D721Med (cell line): ENCODE measurements at regions not wholly inside any gene's neighbourhood (a gene's known extent, or its start where the extent isn't known, plus 50 kb on each side); places are given as distances from the start of the nearest gene placed in this dataset.

Source experiments
- DNase-seq: peaks from one replicate; pipeline ENCODE4 v3.0.0; 2011; ENCODE audit warnings: low spot score; ENCODE audit not compliant: insufficient read length
- FAIRE-seq: peaks from 2 replicates; lab custom pipeline; 2011; peaks lifted over from hg19 to GRCh38; lab: Jason Lieb, UNC
- CTCF ChIP-seq: IDR thresholded peaks from 2 replicates; pipeline ENCODE4 v1.5.1; 2012; ENCODE audit warnings: mild to moderate bottlenecking, control low read depth; ENCODE audit not compliant: insufficient read depth; ENCODE audit errors: missing control alignments

GRCh38 chr2:23169896-23170295 lies 215.1 kb upstream of the KLHL29 start:
- TF ChIP-seq CTCF, result no peak
- DNase-seq (no peak), FAIRE-seq (no peak)

- no peak for DNase-seq
- FAIRE-seq, result no peak
- no peak for TF ChIP-seq CTCF
Observed at GRCh38 chr2:23171108-23171507, 213.9 kb upstream of the KLHL29 start.

GRCh38 chr2:23178396-23178795 lies 206.6 kb upstream of the KLHL29 start:
- no peak for FAIRE-seq
- DNase-seq, result no peak
- TF ChIP-seq CTCF, result no peak

- FAIRE-seq, result no peak
- TF ChIP-seq CTCF, result no peak
- no peak for DNase-seq
Observed at GRCh38 chr2:23183733-23184132, 201.2 kb upstream of the KLHL29 start.

- FAIRE-seq (no peak), DNase-seq (no peak)
- TF ChIP-seq CTCF, result no peak
Observed at GRCh38 chr2:23198316-23199114, 186.5 kb upstream of the KLHL29 start.

- no peak for DNase-seq
- no peak for FAIRE-seq
Observed at GRCh38 chr2:23199115-23199918, 185.7 kb upstream of the KLHL29 start.

More at GRCh38 chr2:23199115-23199918, 185.7 kb upstream of the KLHL29 start:
- peak; percentile 56 for TF ChIP-seq CTCF
